ENCODE measurements at regions not wholly inside any gene's neighbourhood (a gene's known extent, or its start where the extent isn't known, plus 50 kb on each side); places are given as distances from the start of the nearest gene placed in this dataset.
"Not testable (repeated sequence)": the region's sequence is repeated elsewhere in the genome, so short reads cannot be mapped to it uniquely, and the experiment has no call there.

GRCh38 chr14:82035397-82035796, 501.7 kb upstream of the SEL1L start:
- no peak for DNase-seq

- not testable (repeated sequence) for DNase-seq
These were observed 504.4 kb upstream of the SEL1L start for GRCh38 chr14:82038066-82038465.

GRCh38 chr14:82045339-82045738, 511.7 kb upstream of the SEL1L start:
- no peak for DNase-seq

- DNase-seq: no peak
These were observed 513.0 kb upstream of the SEL1L start for GRCh38 chr14:82046512-82047226.

GRCh38 chr14:82047777-82048470, 514.3 kb upstream of the SEL1L start:
- DNase-seq: no peak

- DNase-seq: no peak
These were observed 519.1 kb upstream of the SEL1L start for GRCh38 chr14:82052778-82053177.

GRCh38 chr14:82055515-82056115, 522.0 kb upstream of the SEL1L start:
- DNase-seq: no peak

GRCh38 chr14:82060219-82060618, 526.6 kb upstream of the SEL1L start:
- DNase-seq: no peak

- no peak for DNase-seq
These were observed 533.7 kb upstream of the SEL1L start for GRCh38 chr14:82067221-82067875.

- no peak for DNase-seq
These were observed 536.4 kb upstream of the SEL1L start for GRCh38 chr14:82070040-82070439.

- DNase-seq: no peak
These were observed 537.1 kb upstream of the SEL1L start for GRCh38 chr14:82070753-82071152.

GRCh38 chr14:82073547-82073946, 539.9 kb upstream of the SEL1L start:
- DNase-seq: no peak

GRCh38 chr14:82075566-82075965, 541.9 kb upstream of the SEL1L start:
- DNase-seq: peak in 2 of 56 donors; percentile 4 to 9

- no peak for DNase-seq
These were observed 545.9 kb upstream of the SEL1L start for GRCh38 chr14:82079553-82079952.

GRCh38 chr14:82080370-82080769, 546.7 kb upstream of the SEL1L start:
- no peak for DNase-seq

GRCh38 chr14:82084813-82085212, 551.2 kb upstream of the SEL1L start:
- no peak for DNase-seq

GRCh38 chr14:82091097-82091496, 557.4 kb upstream of the SEL1L start:
- no peak for DNase-seq

GRCh38 chr14:82094829-82095345, 561.2 kb upstream of the SEL1L start:
- DNase-seq: no peak

- no peak for DNase-seq
These were observed 570.4 kb upstream of the SEL1L start for GRCh38 chr14:82104013-82104412.

- no peak for DNase-seq
These were observed 578.7 kb upstream of the SEL1L start for GRCh38 chr14:82112210-82112839.

GRCh38 chr14:82113007-82113406, 579.4 kb upstream of the SEL1L start:
- DNase-seq: no peak

All from amygdala (tissue), 56 donors.